Chondrocyte (in vitro differentiated cells): ENCODE measurements at regions not wholly inside any gene's neighbourhood (a gene's known extent, or its start where the extent isn't known, plus 50 kb on each side); places are given as distances from the start of the nearest gene placed in this dataset.

Experiments
- DNase-seq: peaks from one replicate; pipeline ENCODE4 v3.0.0; 2021; ENCODE audit warnings: mixed read lengths, low spot score
- H3K27ac Mint-ChIP-seq: one replicate; pipeline ENCODE4 v1.8.0; 2021; ENCODE audit warnings: mild to moderate bottlenecking, moderate library complexity, mixed read lengths; ENCODE audit not compliant: unreplicated experiment
- H3K27me3 Mint-ChIP-seq: 2 replicates; pipeline ENCODE4 v1.8.0; 2021; ENCODE audit warnings: low read depth, mixed read lengths
- H3K36me3 Mint-ChIP-seq: 2 replicates; pipeline ENCODE4 v1.8.0; 2021; ENCODE audit warnings: low read depth, mixed read lengths
- H3K4me1 Mint-ChIP-seq: 2 replicates; pipeline ENCODE4 v1.8.0; 2021; ENCODE audit warnings: low read depth, mild to moderate bottlenecking, mixed read lengths
- H3K4me3 Mint-ChIP-seq: one replicate; pipeline ENCODE4 v1.8.0; 2021; ENCODE audit warnings: mild to moderate bottlenecking, moderate library complexity, mixed read lengths; ENCODE audit not compliant: unreplicated experiment
- H3K9me3 Mint-ChIP-seq: 2 replicates; pipeline ENCODE4 v1.8.0; 2021; ENCODE audit warnings: low read depth, mixed read lengths
- CTCF ChIP-seq: fragments of 200-600 bp; sonication (generic); IDR thresholded peaks from 2 replicates; pipeline ENCODE4 v1.5.0; 2021; ENCODE audit warnings: antibody characterized with exemption, mild to moderate bottlenecking, moderate library complexity

- H3K4me1 Mint-ChIP-seq, result peaks cover 16% of the 10 kb centered on the region
- no peak overlapping the region for H3K27ac Mint-ChIP-seq
- H3K4me3 Mint-ChIP-seq, result no peak overlapping the region
- DNase-seq, result no peak
- no peak for TF ChIP-seq CTCF
- H3K9me3 Mint-ChIP-seq, result no peaks in the 10 kb centered on the region
- H3K36me3 Mint-ChIP-seq, result no peaks in the 10 kb centered on the region
- no peaks in the 10 kb centered on the region for H3K27me3 Mint-ChIP-seq
These were observed 268.2 kb downstream of the ZNF608 start for GRCh38 chr5:124478264-124478663.

GRCh38 chr5:124477577-124477976 lies 268.9 kb downstream of the ZNF608 start:
- H3K9me3 Mint-ChIP-seq, result no peaks in the 10 kb centered on the region
- no peak for DNase-seq
- H3K4me3 Mint-ChIP-seq, result no peak overlapping the region
- H3K27me3 Mint-ChIP-seq, result no peaks in the 10 kb centered on the region
- TF ChIP-seq CTCF, result no peak
- peak overlapping the region; percentile 4 for H3K27ac Mint-ChIP-seq
- H3K36me3 Mint-ChIP-seq, result no peaks in the 10 kb centered on the region
- peaks cover 16% of the 10 kb centered on the region for H3K4me1 Mint-ChIP-seq

DNA sequence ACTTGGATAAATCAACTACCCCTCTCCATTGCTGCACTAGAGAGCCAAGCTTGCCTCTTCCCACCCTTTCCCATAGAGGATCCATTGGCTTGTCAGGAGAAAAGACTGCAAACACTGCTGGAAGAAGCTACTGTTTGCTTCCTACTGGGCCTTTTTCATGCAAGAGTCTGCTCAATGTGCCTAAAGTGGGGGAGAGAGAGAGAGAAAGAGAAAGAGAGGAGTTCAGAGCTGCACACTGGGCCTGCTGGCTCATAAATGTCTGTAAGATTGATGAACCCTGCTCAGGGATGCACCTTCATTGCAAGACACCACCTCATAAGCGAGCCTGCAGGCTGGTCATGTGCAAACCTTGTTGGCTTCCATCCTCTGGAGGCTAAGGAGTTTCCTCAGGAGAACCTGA lies 269.4 kb downstream of the ZNF608 start:
- TF ChIP-seq CTCF, result no peak
- no peak overlapping the region for H3K27ac Mint-ChIP-seq
- no peaks in the 10 kb centered on the region for H3K9me3 Mint-ChIP-seq
- H3K36me3 Mint-ChIP-seq, result no peaks in the 10 kb centered on the region
- H3K4me1 Mint-ChIP-seq, result peaks cover 16% of the 10 kb centered on the region
- H3K4me3 Mint-ChIP-seq, result no peak overlapping the region
- no peaks in the 10 kb centered on the region for H3K27me3 Mint-ChIP-seq
- no peak for DNase-seq

DNA sequence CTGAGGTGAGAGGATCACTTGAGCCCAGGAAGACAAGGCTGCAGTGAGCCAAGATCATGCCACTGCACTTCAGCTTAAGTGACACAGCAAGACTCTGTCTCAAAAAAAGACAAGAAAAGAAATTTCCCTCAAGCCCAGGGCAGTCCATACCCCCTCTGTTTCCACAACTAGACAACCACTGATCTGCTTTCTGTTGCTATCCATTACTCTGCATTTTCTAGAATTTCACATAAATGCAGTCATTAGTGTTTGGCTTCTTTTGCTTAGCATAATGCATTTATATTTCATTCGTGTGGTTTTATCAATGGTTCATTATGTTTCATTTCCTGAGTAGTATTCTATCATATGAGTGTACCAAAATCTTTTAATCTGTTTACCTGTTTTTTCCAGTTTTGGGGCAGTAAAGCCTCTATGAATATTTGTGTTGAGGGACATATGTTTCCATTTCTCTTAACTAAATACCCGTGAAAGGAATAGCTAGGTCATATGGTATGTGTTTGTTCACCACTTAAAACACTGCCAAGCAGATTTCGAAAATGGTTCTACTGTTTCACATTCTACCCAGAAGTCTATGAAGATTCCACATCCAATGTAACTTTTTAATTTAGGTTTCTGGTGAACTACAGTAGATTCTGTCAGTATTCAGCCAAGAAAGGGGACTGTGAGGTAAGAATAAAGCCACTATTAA lies 271.8 kb downstream of the ZNF608 start:
- H3K9me3 Mint-ChIP-seq, result no peaks in the 10 kb centered on the region
- no peak for DNase-seq
- no peaks in the 10 kb centered on the region for H3K27me3 Mint-ChIP-seq
- no peak overlapping the region for H3K4me3 Mint-ChIP-seq
- H3K4me1 Mint-ChIP-seq, result peaks cover 16% of the 10 kb centered on the region
- H3K27ac Mint-ChIP-seq, result no peak overlapping the region
- TF ChIP-seq CTCF, result no peak
- H3K36me3 Mint-ChIP-seq, result no peaks in the 10 kb centered on the region

DNA sequence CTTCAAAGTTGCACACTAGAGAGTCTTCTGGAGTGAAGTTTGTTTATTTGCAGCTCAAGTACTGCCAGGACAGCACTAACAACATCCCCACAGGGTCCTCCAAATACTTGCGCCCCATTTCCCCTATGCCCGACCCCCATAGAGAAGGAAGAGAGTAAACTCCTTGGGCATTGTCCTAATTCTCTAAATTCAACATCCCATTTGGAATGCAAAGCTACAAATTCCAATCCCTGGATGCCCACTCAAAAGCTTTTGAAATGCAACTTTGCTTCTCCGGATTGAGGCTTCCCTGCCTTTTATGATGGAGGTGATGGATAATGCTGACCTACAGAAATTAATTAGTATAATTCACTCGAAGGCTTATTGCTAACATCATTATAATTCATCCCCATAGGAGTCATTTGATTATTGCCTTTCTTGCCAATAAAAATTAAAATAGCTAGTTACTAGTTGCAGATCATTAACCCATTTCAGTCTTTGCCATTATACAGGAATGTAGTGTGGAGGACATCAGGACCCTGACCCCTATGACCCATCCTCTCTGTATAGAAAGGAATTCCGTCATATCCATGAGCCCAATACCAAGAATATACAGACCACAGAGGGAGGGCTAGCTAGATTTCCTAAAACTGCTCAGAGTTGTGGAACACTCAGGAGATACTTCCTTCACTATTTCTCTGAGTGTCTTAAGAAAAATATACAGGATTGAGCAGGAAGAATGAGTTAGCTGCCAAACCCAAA lies 277.6 kb downstream of the ZNF608 start:
- Mint-ChIP-seq H3K9me3 (no peaks in the 10 kb centered on the region), H3K27me3 (no peaks in the 10 kb centered on the region), H3K27ac (no peak overlapping the region), H3K36me3 (no peaks in the 10 kb centered on the region), H3K4me1 (no peaks in the 10 kb centered on the region), H3K4me3 (no peak overlapping the region)
- no peak for DNase-seq
- TF ChIP-seq CTCF, result no peak
